Adrenal gland (tissue), 9 donors: ENCODE measurements at regions not wholly inside any gene's neighbourhood (a gene's known extent, or its start where the extent isn't known, plus 50 kb on each side); places are given as distances from the start of the nearest gene placed in this dataset.

Experiments
- DNase-seq, 7 donors: peaks; one replicate each; pipeline ENCODE4 v3.0.0-alpha.2; 2019 to 2020
- H3K27ac ChIP-seq, 5 donors: fragments of 200-600 bp; sonication (generic) in 4 of 5; 1 replicate in 3 of 5; 2 replicates in 2 of 5; pipeline versions ENCODE4 v1.5.1 to v1.8.0; 2016 to 2020; ENCODE audit warnings: mild to moderate bottlenecking in 1 of 5
- H3K27me3 ChIP-seq: fragments of 200-600 bp; 2 replicates; pipeline ENCODE4 v1.8.0; 2021
- H3K36me3 ChIP-seq, 2 donors: fragments of 200-600 bp; replicated peaks in 1 of 2; 1 replicate in 1 of 2; 2 replicates in 1 of 2; pipeline versions ENCODE4 v1.5.1 to v1.8.0; 2018 to 2022
- H3K4me1 ChIP-seq, 2 donors: fragments of 200-600 bp; replicated peaks in 1 of 2; 1 replicate in 1 of 2; 2 replicates in 1 of 2; pipeline versions ENCODE4 v1.5.1 to v1.8.0; 2018 to 2021
- H3K4me3 ChIP-seq, 4 donors: fragments of 200-600 bp; sonication (generic) in 3 of 4; one replicate each; pipeline ENCODE4 v1.5.1; 2016 to 2018
- H3K9me3 ChIP-seq, 3 donors: fragments of 200-600 bp; sonication (generic) in 1 of 3; replicated peaks in 1 of 3; 1 replicate in 2 of 3; 2 replicates in 1 of 3; pipeline versions ENCODE4 v1.5.1 to v1.8.0; 2016 to 2021
- CTCF ChIP-seq, 6 experiments: fragments of 450-650 bp in 4 of 6; fragments of 200-600 bp in 2 of 6; sonication (generic) in 1 of 6; IDR thresholded peaks; 1 replicate in 5 of 6; 2 replicates in 1 of 6; pipeline versions ENCODE4 v1.5.1 to v1.8.0; 2016 to 2021; ENCODE audit warnings: antibody characterized with exemption in 6 of 6, mild to moderate bottlenecking in 2 of 6, moderate library complexity in 1 of 6
- POLR2A ChIP-seq, 2 donors: fragments of 450-650 bp; IDR thresholded peaks; one replicate each; pipeline ENCODE4 v1.6.1; 2017; ENCODE audit warnings: antibody characterized with exemption in 2 of 2, mild to moderate bottlenecking in 2 of 2, moderate library complexity in 1 of 2
- WGBS, 4 donors: extraction: QIAGEN DNeasy Blood & Tissue Kit in 2 of 4; methylation state at CpG; one replicate each; pipeline versions ENCODE4 v1.1.5 to v1.1.7; 2013 to 2017; 5-methylcytosine and 5-hydroxymethylcytosine counted together
- intact Hi-C, 2 donors: fragments of 100-400 bp; cut with DNase I; formaldehyde crosslinking; loops; one replicate each; pipeline versions ENCODE4 v1.14.1 to v1.15.0; 2022 to 2023
- donor health status: healthy with polysubstance abuse.
- donor health status: Bipolar disorder and iron deficiency.
- donor health status: DM: yes; HTN: yes; CAD: no.
- donor health status: DM: no; HTN: no; CAD: no.
- donor health status: DM: no; HTN: no; CAD: no.

DNA sequence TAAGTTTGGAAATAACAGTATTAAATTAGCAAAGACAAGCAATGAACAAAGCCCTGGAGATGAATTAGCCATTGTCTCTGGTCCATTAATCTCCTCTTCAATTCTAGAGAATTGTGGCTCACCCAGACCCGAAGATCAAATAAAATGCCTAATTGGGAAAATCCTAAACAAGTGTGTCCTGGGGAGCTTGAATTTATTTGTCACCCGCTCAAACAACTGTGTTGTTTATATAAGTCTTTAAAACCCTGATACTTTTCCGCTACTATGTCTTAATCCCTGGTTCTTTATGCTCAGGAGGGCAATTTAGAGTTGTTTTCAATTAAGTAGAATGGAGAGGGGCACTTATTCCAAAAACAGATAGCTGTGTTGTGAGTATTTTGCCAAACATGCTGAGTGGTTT lies 128.4 kb downstream of the ANXA1 start:
- Histone ChIP-seq H3K36me3 (no peaks in the 10 kb centered on the region), H3K27ac (no peak overlapping the region), H3K9me3 (no peaks in the 10 kb centered on the region), H3K27me3 (no peaks in the 10 kb centered on the region), H3K4me1 (no peaks in the 10 kb centered on the region), H3K4me3 (no peak overlapping the region)
- WGBS, 4 donors, result 59 to 78% (median 64%) methylated on average over 3 of the region's 3 CpGs
- intact Hi-C loops, result no loop called here
- TF ChIP-seq CTCF (IDR thresholded peaks at IDR 0.05), result no peak
- no peak for TF ChIP-seq POLR2A (IDR thresholded peaks at IDR 0.05)
- DNase-seq, result no peak

GRCh38 chr9:73284377-73284776 lies 132.7 kb downstream of the ANXA1 start:
- no peak overlapping the region for H3K4me3 ChIP-seq
- 80 to 89% (median 83%) methylated on average over 9 of the region's 9 CpGs for WGBS, 4 donors
- H3K4me1 ChIP-seq, result no peaks in the 10 kb centered on the region
- intact Hi-C loops, result no loop called here
- no peak for TF ChIP-seq POLR2A (IDR thresholded peaks at IDR 0.05)
- TF ChIP-seq CTCF (IDR thresholded peaks at IDR 0.05), result no peak
- no peaks in the 10 kb centered on the region for H3K27me3 ChIP-seq
- no peaks in the 10 kb centered on the region for H3K9me3 ChIP-seq
- H3K27ac ChIP-seq, result no peak overlapping the region
- no peaks in the 10 kb centered on the region for H3K36me3 ChIP-seq
- no peak for DNase-seq

- Histone ChIP-seq H3K36me3 (no peaks in the 10 kb centered on the region), H3K4me1 (no peaks in the 10 kb centered on the region), H3K4me3 (no peak overlapping the region), H3K27ac (no peak overlapping the region), H3K27me3 (no peaks in the 10 kb centered on the region), H3K9me3 (no peaks in the 10 kb centered on the region)
- no peak for TF ChIP-seq POLR2A (IDR thresholded peaks at IDR 0.05)
- TF ChIP-seq CTCF (IDR thresholded peaks at IDR 0.05), result no peak
- intact Hi-C loops, result no loop called here
- 68 to 86% (median 74%) methylated on average over 2 of the region's 2 CpGs for WGBS, 4 donors
- no peak for DNase-seq
Observed at GRCh38 chr9:73294336-73294735, 142.7 kb downstream of the ANXA1 start.

GRCh38 chr9:73325983-73326382 lies 174.3 kb downstream of the ANXA1 start:
- H3K4me1 ChIP-seq, result no peaks in the 10 kb centered on the region
- TF ChIP-seq CTCF (IDR thresholded peaks at IDR 0.05) (no peak), POLR2A (IDR thresholded peaks at IDR 0.05) (no peak)
- H3K27me3 ChIP-seq, result no peaks in the 10 kb centered on the region
- no peak overlapping the region for H3K27ac ChIP-seq
- H3K4me3 ChIP-seq, result no peak overlapping the region
- no peak for DNase-seq
- no peaks in the 10 kb centered on the region for H3K36me3 ChIP-seq
- intact Hi-C loops, result no loop called here
- no peaks in the 10 kb centered on the region for H3K9me3 ChIP-seq
